GM18907 (cell line): ENCODE measurements at regions not wholly inside any gene's neighbourhood (a gene's known extent, or its start where the extent isn't known, plus 50 kb on each side); places are given as distances from the start of the nearest gene placed in this dataset.

Experiments used
- ATAC-seq: cut with Tn5 transposase; IDR thresholded peaks from one replicate; pipeline ENCODE4 v1.9.1; 2021; ENCODE audit warnings: mild to moderate bottlenecking, moderate library complexity; ENCODE audit not compliant: unreplicated experiment

GRCh38 chrX:40199704-40200103 lies 101.9 kb upstream of the BCOR start:
- ATAC-seq: no peak

GRCh38 chrX:40197071-40197470 lies 99.3 kb upstream of the BCOR start:
- ATAC-seq: no peak

- no peak for ATAC-seq
Observed at GRCh38 chrX:40195368-40195767, 97.6 kb upstream of the BCOR start.

GRCh38 chrX:40192196-40192595 lies 94.4 kb upstream of the BCOR start:
- no peak for ATAC-seq

- no peak for ATAC-seq
Observed at GRCh38 chrX:40189637-40190036, 91.9 kb upstream of the BCOR start.

- no peak for ATAC-seq
Observed at GRCh38 chrX:40188573-40189417, 91.0 kb upstream of the BCOR start.

- ATAC-seq: no peak
Observed at GRCh38 chrX:40184968-40185367, 87.2 kb upstream of the BCOR start.

GRCh38 chrX:40182615-40183014 lies 84.9 kb upstream of the BCOR start:
- no peak for ATAC-seq

- no peak for ATAC-seq
Observed at GRCh38 chrX:40182095-40182494, 84.3 kb upstream of the BCOR start.

GRCh38 chrX:40179283-40179682 lies 81.5 kb upstream of the BCOR start:
- ATAC-seq: no peak

GRCh38 chrX:40177942-40178715 lies 80.4 kb upstream of the BCOR start:
- ATAC-seq: no peak

GRCh38 chrX:40177489-40177888 lies 79.7 kb upstream of the BCOR start:
- ATAC-seq: no peak

- ATAC-seq: no peak
Observed at GRCh38 chrX:40177117-40177430, 79.3 kb upstream of the BCOR start.

- ATAC-seq: peak; percentile 19
Observed at GRCh38 chrX:40176351-40177116, 78.8 kb upstream of the BCOR start.

GRCh38 chrX:40175511-40176350 lies 78.0 kb upstream of the BCOR start:
- peak; percentile 31 for ATAC-seq

GRCh38 chrX:40174854-40175510 lies 77.2 kb upstream of the BCOR start:
- ATAC-seq: peak; percentile 11

GRCh38 chrX:40174001-40174853 lies 76.5 kb upstream of the BCOR start:
- ATAC-seq: no peak

GRCh38 chrX:40173143-40174000 lies 75.6 kb upstream of the BCOR start:
- ATAC-seq: no peak
